GM12878 (cell line): ENCODE measurements at regions not wholly inside any gene's neighbourhood (a gene's known extent, or its start where the extent isn't known, plus 50 kb on each side); places are given as distances from the start of the nearest gene placed in this dataset.

Experiments
- ATAC-seq: fragments of 200-7000 bp; cut with Tn5 transposase; 3 replicates; pipeline ENCODE4 v1.9.1; 2020; ENCODE audit warnings: mild to moderate bottlenecking, moderate library complexity
- BruUV-seq: library from RNA; stranded (reverse); fragments of 400-500 nt; replicated peaks from 2 replicates; lab custom pipeline; 2021; lab: Mats Ljungman, UMichigan
- CTCF ChIA-PET: fragments of 300-600 bp; sonication (Branson Sonifier 250); formaldehyde crosslinking; extraction: SDS; loops from one replicate; lab custom pipeline; 2021; ENCODE audit warnings: inconsistent platforms; lab: Yijun Ruan, JAX
- POLR2A ChIA-PET: fragments of 350-600 bp; formaldehyde crosslinking; extraction: SDS; loops from one replicate; lab custom pipeline; 2021; ENCODE audit warnings: inconsistent platforms; lab: Charles Lee
- RAD21 ChIA-PET: fragments of 300-600 bp; sonication (Branson Sonifier 250); formaldehyde crosslinking; loops from one replicate; lab custom pipeline; 2023; ENCODE audit warnings: antibody characterized with exemption; ENCODE audit not compliant: unreplicated experiment; lab: Charles Lee
- SMC1A ChIA-PET: fragments of 300-600 bp; sonication (Branson Sonifier 250); formaldehyde crosslinking; loops from one replicate; lab custom pipeline; 2023; ENCODE audit not compliant: unreplicated experiment, uncharacterized antibody; lab: Charles Lee
- DNase-seq: peaks from one replicate; pipeline ENCODE4 v3.0.0-alpha.2; 2011; ENCODE audit warnings: low read depth, low spot score
- FAIRE-seq: peaks from 3 replicates; lab custom pipeline; 2011; peaks lifted over from hg19 to GRCh38; lab: Jason Lieb, UNC
- H2AFZ ChIP-seq: 2 replicates; pipeline ENCODE4 v1.6.0; 2011; ENCODE audit warnings: low read depth, low read length, control low read depth; ENCODE audit not compliant: control insufficient read depth
- H3K27ac ChIP-seq: 2 replicates; pipeline ENCODE4 v1.5.1; 2011; ENCODE audit warnings: control low read depth; ENCODE audit not compliant: control insufficient read depth, insufficient read depth
- H3K27me3 ChIP-seq, 2 experiments: replicated peaks in 1 of 2; 2 replicates each; pipeline versions ENCODE4 v1.6.0 to v1.6.1; 2011; ENCODE audit warnings: low read length in 1 of 2; ENCODE audit not compliant: control insufficient read depth in 2 of 2, insufficient read depth in 2 of 2
- H3K36me3 ChIP-seq, 2 experiments: 2 replicates each; pipeline ENCODE4 v1.5.1; 2011; ENCODE audit warnings: low read length in 1 of 2; ENCODE audit not compliant: control insufficient read depth in 2 of 2, insufficient read depth in 2 of 2
- H3K4me1 ChIP-seq: 2 replicates; pipeline ENCODE4 v1.6.1; 2011; ENCODE audit warnings: mild to moderate bottlenecking, low read length, moderate library complexity, mixed read lengths; ENCODE audit not compliant: control insufficient read depth, insufficient read depth
- H3K4me2 ChIP-seq: 2 replicates; pipeline ENCODE4 v1.6.0; 2011; ENCODE audit warnings: control low read depth; ENCODE audit not compliant: control insufficient read depth, insufficient read depth
- H3K4me3 ChIP-seq: fragments of 200-600 bp; sonication (generic); 2 replicates; pipeline ENCODE4 v1.5.1; 2016
- H3K79me2 ChIP-seq: 2 replicates; pipeline ENCODE4 v1.6.0; 2011; ENCODE audit warnings: low read length; ENCODE audit not compliant: control insufficient read depth, insufficient read depth
- H3K9ac ChIP-seq: 2 replicates; pipeline ENCODE4 v1.8.0; 2011; ENCODE audit warnings: low read length, control low read depth, mixed read lengths; ENCODE audit not compliant: control insufficient read depth, insufficient read depth
- H3K9me3 ChIP-seq: replicated peaks from 3 replicates; pipeline ENCODE4 v1.5.1; 2011; ENCODE audit warnings: mild to moderate bottlenecking, low read length; ENCODE audit not compliant: control insufficient read depth, insufficient read depth
- H4K20me1 ChIP-seq: 2 replicates; pipeline ENCODE4 v1.6.0; 2011; ENCODE audit not compliant: control insufficient read depth, insufficient read depth
- CREB1 ChIP-seq: IDR thresholded peaks from 2 replicates; pipeline ENCODE4 v1.6.1; 2012; ENCODE audit warnings: low read depth, mild to moderate bottlenecking, inconsistent platforms
- EP300 ChIP-seq, 2 experiments: fragments of 150-350 bp in 1 of 2; IDR thresholded peaks; 2 replicates each; pipeline ENCODE4 v1.6.1; 2011 to 2012; ENCODE audit warnings: low read depth in 2 of 2, low read length in 2 of 2, borderline replicate concordance in 1 of 2, improper control_type of control experiment in 1 of 2, inconsistent platforms in 1 of 2; ENCODE audit not compliant: control insufficient read depth in 1 of 2
- IRF3 ChIP-seq: fragments of 450-650 bp; IDR thresholded peaks from 2 replicates; pipeline ENCODE4 v1.6.1; 2014; ENCODE audit warnings: mild to moderate bottlenecking
- NR2C1 ChIP-seq: fragments of 450-650 bp; IDR thresholded peaks from 2 replicates; pipeline ENCODE4 v1.6.1; 2017; ENCODE audit warnings: antibody characterized with exemption, mild to moderate bottlenecking, moderate library complexity
- SMAD1 ChIP-seq: fragments of 450-650 bp; IDR thresholded peaks from 2 replicates; pipeline ENCODE4 v1.6.1; 2018; ENCODE audit warnings: mild to moderate bottlenecking, low read depth; ENCODE audit not compliant: partially characterized antibody
- YBX1 ChIP-seq: fragments of 450-650 bp; IDR thresholded peaks from 2 replicates; pipeline ENCODE4 v1.6.1; 2016; ENCODE audit warnings: antibody characterized with exemption
- WGBS: methylation state at CpG from one replicate; pipeline ENCODE4 v1.1.6; 2016; ENCODE audit warnings: low lambda C conversion rate; ENCODE audit not compliant: insufficient replicate concordance, insufficient coverage; ENCODE audit errors: missing lambda C conversion rate; 5-methylcytosine and 5-hydroxymethylcytosine counted together
- in situ Hi-C: fragments of 300-500 bp; cut with MboI; formaldehyde crosslinking; loops from 9 replicates; pipeline ENCODE4 v1.14.3; 2018; ENCODE audit warnings: mixed read lengths
- intact Hi-C: fragments of 100-400 bp; cut with micrococcal nuclease; formaldehyde crosslinking; loops from one replicate; pipeline ENCODE4 v1.14.2; 2022; ENCODE audit not compliant: unreplicated experiment
- TF ChIP-seq, protein P1 (sequence below): fragments of 450-650 bp; conservative IDR thresholded peaks from 2 replicates; pipeline ENCODE4 v1.6.1; 2017; ENCODE audit warnings: mild to moderate bottlenecking, moderate library complexity

GRCh38 chr15:87781959-87782625 is 474.4 kb downstream of the NTRK3 start:
- no peak overlapping the region for H3K4me2 ChIP-seq
- ATAC-seq (no peak), DNase-seq (no peak), FAIRE-seq (no peak)
- no peak overlapping the region for H3K4me3 ChIP-seq
- CTCF ChIA-PET, result no interaction called here
- no peaks in the 10 kb centered on the region for H4K20me1 ChIP-seq
- H3K36me3 ChIP-seq, result no peaks in the 10 kb centered on the region
- H2AFZ ChIP-seq, result no peak overlapping the region
- intact Hi-C loops (no loop called here), in situ Hi-C loops (no loop called here)
- POLR2A ChIA-PET, result interaction anchor here (0.6 kb wide), 1 partner anchor 33 kb away, joined by 5 read pairs; no protein-coding TSS in a partner anchor
- no peak overlapping the region for H3K27ac ChIP-seq
- RAD21 ChIA-PET, result no interaction called here
- SMC1A ChIA-PET, result interaction anchor here (0.7 kb wide), 1 partner anchor 38 kb away, joined by 3 read pairs; no protein-coding TSS in a partner anchor
- WGBS, result 8% methylated on average over 5 of the region's 5 CpGs
- no peak overlapping the region for H3K9ac ChIP-seq
- BruUV-seq, result no TSS peak
- no peaks in the 10 kb centered on the region for H3K9me3 ChIP-seq
- no peaks in the 10 kb centered on the region for H3K27me3 ChIP-seq
- no peaks in the 10 kb centered on the region for H3K79me2 ChIP-seq
- TF ChIP-seq, protein P1, sequence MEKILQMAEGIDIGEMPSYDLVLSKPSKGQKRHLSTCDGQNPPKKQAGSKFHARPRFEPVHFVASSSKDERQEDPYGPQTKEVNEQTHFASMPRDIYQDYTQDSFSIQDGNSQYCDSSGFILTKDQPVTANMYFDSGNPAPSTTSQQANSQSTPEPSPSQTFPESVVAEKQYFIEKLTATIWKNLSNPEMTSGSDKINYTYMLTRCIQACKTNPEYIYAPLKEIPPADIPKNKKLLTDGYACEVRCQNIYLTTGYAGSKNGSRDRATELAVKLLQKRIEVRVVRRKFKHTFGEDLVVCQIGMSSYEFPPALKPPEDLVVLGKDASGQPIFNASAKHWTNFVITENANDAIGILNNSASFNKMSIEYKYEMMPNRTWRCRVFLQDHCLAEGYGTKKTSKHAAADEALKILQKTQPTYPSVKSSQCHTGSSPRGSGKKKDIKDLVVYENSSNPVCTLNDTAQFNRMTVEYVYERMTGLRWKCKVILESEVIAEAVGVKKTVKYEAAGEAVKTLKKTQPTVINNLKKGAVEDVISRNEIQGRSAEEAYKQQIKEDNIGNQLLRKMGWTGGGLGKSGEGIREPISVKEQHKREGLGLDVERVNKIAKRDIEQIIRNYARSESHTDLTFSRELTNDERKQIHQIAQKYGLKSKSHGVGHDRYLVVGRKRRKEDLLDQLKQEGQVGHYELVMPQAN, result no peak
- no peak for TF ChIP-seq IRF3
- no peaks in the 10 kb centered on the region for H3K4me1 ChIP-seq

GRCh38 chr15:87779746-87780145 is 476.8 kb downstream of the NTRK3 start:
- ChIA-PET POLR2A (no interaction called here), SMC1A (no interaction called here)
- in situ Hi-C loops, result no loop called here
- FAIRE-seq, result no peak
- Histone ChIP-seq H3K4me3 (no peak overlapping the region), H3K9me3 (no peaks in the 10 kb centered on the region), H3K9ac (no peak overlapping the region), H3K36me3 (no peaks in the 10 kb centered on the region)
- intact Hi-C loops, result no loop called here
- BruUV-seq, result no TSS peak
- TF ChIP-seq CREB1 (no peak), SMAD1 (no peak), YBX1 (no peak), EP300 (IDR thresholded peaks at IDR 0.05; ENCODE audit: borderline replicate concordance in 1 of 2, control insufficient read depth in 1 of 2, low read depth in 2 of 2, low read length in 2 of 2) (no peak), NR2C1 (no peak)
- TF ChIP-seq, all 136 proteins: peak for 0
- H3K27me3 ChIP-seq, result no peaks in the 10 kb centered on the region
- DNase-seq (no peak), ATAC-seq (no peak)
- H3K27ac ChIP-seq, result no peak overlapping the region
- H3K4me1 ChIP-seq, result no peaks in the 10 kb centered on the region
- no peaks in the 10 kb centered on the region for H3K79me2 ChIP-seq
- ChIA-PET CTCF (no interaction called here), RAD21 (no interaction called here)
- no peaks in the 10 kb centered on the region for H4K20me1 ChIP-seq
- no peak overlapping the region for H2AFZ ChIP-seq
- WGBS, result 40% methylated on average over 5 of the region's 5 CpGs
- H3K4me2 ChIP-seq, result no peak overlapping the region
